ENCODE measurements at regions not wholly inside any gene's neighbourhood (a gene's known extent, or its start where the extent isn't known, plus 50 kb on each side); places are given as distances from the start of the nearest gene placed in this dataset.
"Not testable (repeated sequence)": the region's sequence is repeated elsewhere in the genome, so short reads cannot be mapped to it uniquely, and the experiment has no call there.

DNA sequence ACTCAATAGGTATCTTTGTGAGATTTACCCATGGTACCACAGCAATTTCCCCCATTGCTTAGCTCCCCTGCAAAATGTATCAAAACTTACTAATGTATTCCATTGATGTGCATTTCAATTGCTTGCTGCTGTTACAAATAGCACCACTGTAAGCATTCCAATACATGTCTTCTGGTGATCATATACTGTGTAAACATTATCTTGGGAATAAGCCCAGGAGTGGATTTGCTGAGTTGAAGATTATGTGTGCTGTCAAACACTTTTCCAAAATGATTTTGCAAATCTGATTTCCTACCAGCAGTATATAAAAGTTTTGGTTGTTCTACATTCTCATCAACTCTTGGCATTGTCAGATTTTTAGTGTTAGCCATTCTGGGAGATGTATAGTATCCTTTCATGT, 141.0 kb upstream of the KCTD3 start:
- intact Hi-C loops (cut with DNase I, micrococcal nuclease): no loop called here
- DNase-seq (no peak), ATAC-seq (no peak)
- no peaks in the 10 kb centered on the region for H3K4me1 ChIP-seq (ENCODE audit: low read depth)
- TF ChIP-seq, protein P1, sequence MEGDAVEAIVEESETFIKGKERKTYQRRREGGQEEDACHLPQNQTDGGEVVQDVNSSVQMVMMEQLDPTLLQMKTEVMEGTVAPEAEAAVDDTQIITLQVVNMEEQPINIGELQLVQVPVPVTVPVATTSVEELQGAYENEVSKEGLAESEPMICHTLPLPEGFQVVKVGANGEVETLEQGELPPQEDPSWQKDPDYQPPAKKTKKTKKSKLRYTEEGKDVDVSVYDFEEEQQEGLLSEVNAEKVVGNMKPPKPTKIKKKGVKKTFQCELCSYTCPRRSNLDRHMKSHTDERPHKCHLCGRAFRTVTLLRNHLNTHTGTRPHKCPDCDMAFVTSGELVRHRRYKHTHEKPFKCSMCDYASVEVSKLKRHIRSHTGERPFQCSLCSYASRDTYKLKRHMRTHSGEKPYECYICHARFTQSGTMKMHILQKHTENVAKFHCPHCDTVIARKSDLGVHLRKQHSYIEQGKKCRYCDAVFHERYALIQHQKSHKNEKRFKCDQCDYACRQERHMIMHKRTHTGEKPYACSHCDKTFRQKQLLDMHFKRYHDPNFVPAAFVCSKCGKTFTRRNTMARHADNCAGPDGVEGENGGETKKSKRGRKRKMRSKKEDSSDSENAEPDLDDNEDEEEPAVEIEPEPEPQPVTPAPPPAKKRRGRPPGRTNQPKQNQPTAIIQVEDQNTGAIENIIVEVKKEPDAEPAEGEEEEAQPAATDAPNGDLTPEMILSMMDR (IDR thresholded peaks at IDR 0.05): no peak
- no peak overlapping the region for H3K4me3 ChIP-seq
- no peaks in the 10 kb centered on the region for H3K36me3 ChIP-seq (ENCODE audit: low read depth)
- peaks cover 10% of the 10 kb centered on the region for H3K9me3 ChIP-seq

DNA sequence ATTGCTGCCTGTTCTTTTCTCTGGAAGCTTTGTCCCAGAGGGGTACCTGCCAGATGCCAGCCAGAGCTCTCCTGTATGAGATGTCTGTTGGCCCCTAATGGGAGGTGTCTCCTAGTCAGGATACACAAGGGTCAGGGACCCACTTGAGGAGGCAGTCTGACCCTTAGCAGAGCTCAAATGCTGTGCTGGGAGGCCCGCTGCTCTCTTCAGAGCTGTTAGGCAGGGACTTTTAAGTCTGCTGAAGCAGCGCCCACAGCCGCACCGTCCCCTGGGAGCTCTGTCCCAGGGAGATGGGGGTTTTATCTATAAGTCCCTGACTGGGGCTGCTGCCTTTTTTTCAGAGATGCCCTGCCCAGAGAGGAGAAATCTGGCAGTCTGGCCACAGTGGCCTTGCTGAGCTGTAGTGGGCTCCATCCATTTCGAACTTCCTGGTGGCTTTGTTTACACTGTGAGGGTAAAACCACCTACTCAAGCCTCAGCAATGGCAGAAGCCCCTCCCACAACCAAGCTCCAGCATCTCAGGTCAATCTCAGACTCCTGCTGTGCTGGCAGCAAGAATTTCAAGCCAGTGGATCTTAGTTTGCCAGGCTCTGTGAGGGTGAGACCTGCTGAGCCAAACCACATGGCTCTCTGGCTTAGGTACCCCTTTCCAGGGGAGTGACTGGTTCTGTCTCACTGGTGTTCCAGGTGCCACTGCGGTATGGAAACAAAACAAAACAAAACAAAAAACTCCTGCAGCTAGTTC, 134.4 kb upstream of the KCTD3 start:
- H3K4me1 ChIP-seq (ENCODE audit: low read depth); H3K9me3 ChIP-seq; ATAC-seq; intact Hi-C loops (cut with DNase I, micrococcal nuclease); H3K36me3 ChIP-seq (ENCODE audit: low read depth); DNase-seq; H3K4me3 ChIP-seq: not testable (repeated sequence)

DNA sequence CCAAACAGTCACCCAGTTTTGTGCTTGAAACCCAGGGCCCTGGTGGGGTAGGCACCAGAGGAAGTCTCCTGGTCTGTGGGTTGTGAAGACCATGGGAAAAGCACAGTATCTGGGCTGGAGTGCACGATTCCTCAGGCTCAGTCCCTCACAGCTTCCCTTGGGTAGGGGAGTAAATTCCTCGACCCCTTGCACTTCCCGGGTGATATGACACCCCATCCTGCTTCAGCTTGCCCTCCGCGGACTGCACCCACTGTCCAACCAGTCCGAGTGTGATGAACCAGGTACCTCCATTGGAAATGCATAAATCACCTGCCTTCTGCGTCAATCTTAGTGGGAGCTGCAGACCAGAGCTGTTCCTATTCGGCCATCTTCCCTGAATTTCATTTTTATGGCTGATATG, 133.9 kb upstream of the KCTD3 start:
- peaks cover under 1% of the 10 kb centered on the region for H3K9me3 ChIP-seq
- TF ChIP-seq, protein P1 (IDR thresholded peaks at IDR 0.05): no peak
- no peaks in the 10 kb centered on the region for H3K4me1 ChIP-seq (ENCODE audit: low read depth)
- DNase-seq (no peak), ATAC-seq (no peak)
- no peaks in the 10 kb centered on the region for H3K36me3 ChIP-seq (ENCODE audit: low read depth)
- intact Hi-C loops (cut with DNase I, micrococcal nuclease): no loop called here
- no peak overlapping the region for H3K4me3 ChIP-seq

DNA sequence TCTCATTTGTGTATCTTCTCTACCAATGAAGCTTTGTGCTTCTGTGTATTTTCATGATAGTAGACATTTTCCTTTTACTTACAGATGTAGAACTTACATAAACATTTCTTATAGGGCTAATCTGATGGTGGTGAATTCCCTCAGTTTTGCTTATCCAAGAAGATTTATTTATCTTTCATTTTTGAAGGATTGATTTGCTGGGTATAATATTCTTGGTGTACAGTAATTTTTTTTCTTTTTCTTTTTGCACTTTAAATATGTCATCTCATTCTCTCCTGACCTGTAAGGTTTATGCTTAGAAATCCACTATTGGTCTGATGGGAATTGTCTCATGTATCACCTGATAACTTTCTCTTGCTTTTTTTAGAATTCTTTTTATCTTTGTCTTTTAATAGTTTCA, 127.6 kb upstream of the KCTD3 start:
- TF ChIP-seq, protein P1 (IDR thresholded peaks at IDR 0.05): no peak
- intact Hi-C loops (cut with DNase I, micrococcal nuclease): no loop called here
- Histone ChIP-seq H3K36me3 (ENCODE audit: low read depth) (no peaks in the 10 kb centered on the region), H3K4me3 (no peak overlapping the region), H3K9me3 (peaks cover 8% of the 10 kb centered on the region), H3K4me1 (ENCODE audit: low read depth) (no peaks in the 10 kb centered on the region)
- DNase-seq: no peak
- no peak for ATAC-seq

DNA sequence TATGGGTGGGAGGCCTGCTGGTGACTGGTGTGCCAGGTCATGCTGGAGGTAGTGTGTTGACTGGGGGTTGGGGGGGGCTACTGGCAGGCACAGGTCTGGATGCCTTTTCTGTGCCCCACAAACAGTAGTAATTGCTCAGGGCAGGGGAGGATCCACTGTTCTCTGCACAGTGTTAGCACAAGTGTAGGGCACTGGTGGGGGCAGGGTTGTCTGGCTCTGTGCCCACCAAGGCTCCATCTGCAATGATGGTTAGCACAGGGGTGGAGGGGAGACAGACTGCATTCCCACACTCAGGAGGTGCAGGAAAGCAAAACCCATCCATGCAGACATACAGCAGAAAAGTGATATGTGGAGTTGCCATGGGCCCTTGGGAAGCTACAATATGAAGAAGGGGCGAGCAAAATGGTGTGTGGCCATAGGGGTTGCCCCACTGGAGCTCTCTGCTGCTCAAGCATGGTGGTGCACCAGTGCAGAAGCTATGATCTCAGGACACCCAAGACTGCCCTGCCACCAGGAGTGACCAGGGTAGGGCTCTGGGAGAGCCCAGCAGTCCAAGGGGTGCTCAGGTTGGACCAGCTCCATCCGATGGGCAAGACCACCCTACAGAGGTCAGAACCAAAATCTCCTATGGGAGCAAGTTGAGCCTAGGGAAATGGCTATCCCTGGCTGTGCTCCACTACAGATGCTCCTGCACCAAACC, 122.2 kb upstream of the KCTD3 start:
- Histone ChIP-seq H3K4me3 (no peak overlapping the region), H3K9me3 (peaks cover 4% of the 10 kb centered on the region), H3K36me3 (ENCODE audit: low read depth) (no peaks in the 10 kb centered on the region), H3K4me1 (ENCODE audit: low read depth) (no peaks in the 10 kb centered on the region)
- intact Hi-C loops (cut with DNase I, micrococcal nuclease): no loop called here
- ATAC-seq (no peak), DNase-seq (peak in 1 of 3 donors; percentile 31)
- TF ChIP-seq, protein P1 (IDR thresholded peaks at IDR 0.05): no peak

DNA sequence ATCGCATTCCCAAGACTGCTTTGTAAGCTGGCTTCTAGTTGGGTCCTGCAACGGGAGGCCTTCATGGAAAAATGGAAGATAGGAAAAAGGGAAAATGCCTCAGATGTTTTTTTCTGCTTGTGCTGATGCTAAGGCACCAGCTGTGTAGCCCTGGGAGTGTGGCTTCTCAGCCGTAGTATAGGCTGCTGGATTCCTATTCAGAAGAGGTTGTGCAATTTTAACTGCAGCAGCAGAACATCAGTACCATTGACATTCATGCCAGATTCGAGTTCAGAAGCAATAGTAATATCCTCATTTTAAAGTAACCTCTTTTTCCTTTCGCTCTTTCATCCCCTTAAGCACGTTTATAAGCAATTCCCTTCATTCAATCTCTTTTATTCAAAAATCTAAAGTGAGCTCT, 119.1 kb upstream of the KCTD3 start:
- intact Hi-C loops (cut with DNase I, micrococcal nuclease): not testable (repeated sequence)

DNA sequence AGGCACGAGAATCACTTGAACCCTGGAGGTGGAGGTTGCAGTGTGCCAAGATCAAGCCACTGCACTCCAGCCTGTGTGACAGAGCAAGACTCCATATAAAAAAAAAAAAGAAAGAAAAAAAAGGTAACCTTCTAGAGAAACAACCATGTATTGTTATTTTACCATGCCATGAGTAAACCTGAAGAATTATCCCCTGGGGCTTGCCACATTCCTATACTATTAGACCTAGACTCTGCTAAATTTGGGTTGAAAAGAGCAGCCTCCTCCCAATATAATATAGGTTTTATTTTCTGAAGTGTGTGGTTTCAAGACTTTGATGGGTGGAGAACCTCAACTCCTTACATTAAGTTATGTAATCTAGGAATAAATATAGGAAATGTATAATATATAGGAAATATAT, 118.0 kb upstream of the KCTD3 start:
- not testable (repeated sequence) for ATAC-seq

More for the DNA sequence above, 119.1 kb upstream of the KCTD3 start:
- ATAC-seq; DNase-seq; H3K36me3 ChIP-seq (ENCODE audit: low read depth); H3K9me3 ChIP-seq; H3K4me1 ChIP-seq (ENCODE audit: low read depth); H3K4me3 ChIP-seq: not testable (repeated sequence)

More for the DNA sequence above, 118.0 kb upstream of the KCTD3 start:
- H3K9me3 ChIP-seq; intact Hi-C loops (cut with DNase I, micrococcal nuclease); H3K36me3 ChIP-seq (ENCODE audit: low read depth); DNase-seq; H3K4me1 ChIP-seq (ENCODE audit: low read depth); H3K4me3 ChIP-seq: not testable (repeated sequence)

All from mucosa of descending colon (tissue), 3 donors.